ENCODE measurements at regions not wholly inside any gene's neighbourhood (a gene's known extent, or its start where the extent isn't known, plus 50 kb on each side); places are given as distances from the start of the nearest gene placed in this dataset.

GRCh38 chr13:71117920-71118319 is 749.1 kb downstream of the DACH1 start:
- Mint-ChIP-seq H3K9me3 (ENCODE audit: unreplicated experiment) (no peaks in the 10 kb centered on the region), H3K27me3 (ENCODE audit: unreplicated experiment) (no peaks in the 10 kb centered on the region), H3K36me3 (ENCODE audit: unreplicated experiment) (no peaks in the 10 kb centered on the region), H3K27ac (ENCODE audit: unreplicated experiment) (no peak overlapping the region), H3K4me1 (ENCODE audit: low read depth, unreplicated experiment) (no peaks in the 10 kb centered on the region), H3K4me3 (ENCODE audit: unreplicated experiment) (no peak overlapping the region)
- TF ChIP-seq CTCF (IDR thresholded peaks at IDR 0.05; ENCODE audit: partially characterized antibody, unreplicated experiment): no peak
- DNase-seq: no peak

GRCh38 chr13:71115301-71115700 is 751.7 kb downstream of the DACH1 start:
- no peak for TF ChIP-seq CTCF (IDR thresholded peaks at IDR 0.05; ENCODE audit: partially characterized antibody, unreplicated experiment)
- Mint-ChIP-seq H3K27ac (ENCODE audit: unreplicated experiment) (no peak overlapping the region), H3K36me3 (ENCODE audit: unreplicated experiment) (no peaks in the 10 kb centered on the region), H3K4me1 (ENCODE audit: low read depth, unreplicated experiment) (no peaks in the 10 kb centered on the region), H3K9me3 (ENCODE audit: unreplicated experiment) (no peaks in the 10 kb centered on the region), H3K4me3 (ENCODE audit: unreplicated experiment) (no peak overlapping the region), H3K27me3 (ENCODE audit: unreplicated experiment) (no peaks in the 10 kb centered on the region)
- DNase-seq: no peak

GRCh38 chr13:71096421-71096820 is 770.6 kb downstream of the DACH1 start:
- Mint-ChIP-seq H3K9me3 (ENCODE audit: unreplicated experiment) (no peaks in the 10 kb centered on the region), H3K27ac (ENCODE audit: unreplicated experiment) (no peak overlapping the region), H3K4me1 (ENCODE audit: low read depth, unreplicated experiment) (no peaks in the 10 kb centered on the region), H3K4me3 (ENCODE audit: unreplicated experiment) (no peak overlapping the region), H3K27me3 (ENCODE audit: unreplicated experiment) (no peaks in the 10 kb centered on the region), H3K36me3 (ENCODE audit: unreplicated experiment) (no peaks in the 10 kb centered on the region)
- TF ChIP-seq CTCF (IDR thresholded peaks at IDR 0.05; ENCODE audit: partially characterized antibody, unreplicated experiment): no peak
- DNase-seq: no peak

GRCh38 chr13:71090990-71091389 is 776.0 kb downstream of the DACH1 start:
- H3K4me3 Mint-ChIP-seq (ENCODE audit: unreplicated experiment): no peak overlapping the region
- no peak for DNase-seq
- TF ChIP-seq CTCF (IDR thresholded peaks at IDR 0.05; ENCODE audit: partially characterized antibody, unreplicated experiment): no peak
- peaks cover 7% of the 10 kb centered on the region for H3K4me1 Mint-ChIP-seq (ENCODE audit: low read depth, unreplicated experiment)
- H3K36me3 Mint-ChIP-seq (ENCODE audit: unreplicated experiment): no peaks in the 10 kb centered on the region
- no peaks in the 10 kb centered on the region for H3K27me3 Mint-ChIP-seq (ENCODE audit: unreplicated experiment)
- H3K9me3 Mint-ChIP-seq (ENCODE audit: unreplicated experiment): no peaks in the 10 kb centered on the region
- peak overlapping the region; percentile 57 for H3K27ac Mint-ChIP-seq (ENCODE audit: unreplicated experiment)

GRCh38 chr13:71089056-71089455 is 777.9 kb downstream of the DACH1 start:
- H3K4me1 Mint-ChIP-seq (ENCODE audit: low read depth, unreplicated experiment): peaks cover 7% of the 10 kb centered on the region
- no peak overlapping the region for H3K4me3 Mint-ChIP-seq (ENCODE audit: unreplicated experiment)

More at GRCh38 chr13:71089056-71089455, 777.9 kb downstream of the DACH1 start:
- no peak for TF ChIP-seq CTCF (IDR thresholded peaks at IDR 0.05; ENCODE audit: partially characterized antibody, unreplicated experiment)
- Mint-ChIP-seq H3K9me3 (ENCODE audit: unreplicated experiment) (no peaks in the 10 kb centered on the region), H3K36me3 (ENCODE audit: unreplicated experiment) (no peaks in the 10 kb centered on the region), H3K27me3 (ENCODE audit: unreplicated experiment) (no peaks in the 10 kb centered on the region), H3K27ac (ENCODE audit: unreplicated experiment) (no peak overlapping the region)
- no peak for DNase-seq
